A673 (cell line): ENCODE measurements at regions not wholly inside any gene's neighbourhood (a gene's known extent, or its start where the extent isn't known, plus 50 kb on each side); places are given as distances from the start of the nearest gene placed in this dataset.

Experiments used
- BruUV-seq: library from RNA; stranded (reverse); fragments of 400-500 nt; replicated peaks from 2 replicates; lab custom pipeline; 2021; lab: Mats Ljungman, UMichigan
- CTCF ChIA-PET: fragments of 300-600 bp; sonication (Branson Sonifier 250); formaldehyde crosslinking; loops from one replicate; lab custom pipeline; 2022; ENCODE audit warnings: antibody characterized with exemption; lab: Charles Lee
- POLR2A ChIA-PET: fragments of 300-600 bp; sonication (Branson Sonifier 250); formaldehyde crosslinking; loops from one replicate; lab custom pipeline; 2022; ENCODE audit warnings: antibody characterized with exemption; ENCODE audit not compliant: low non-redundant PET; lab: Charles Lee
- DNase-seq: peaks from one replicate; pipeline ENCODE4 v3.0.0-alpha.2; 2015; ENCODE audit warnings: low spot score
- H3K27ac ChIP-seq: fragments of 200-600 bp; sonication (generic); 2 replicates; pipeline ENCODE4 v1.5.1; 2016; ENCODE audit warnings: mixed run types, low read depth, mild to moderate bottlenecking, mixed read lengths, antibody characterized with exemption, low read length; ENCODE audit not compliant: poor library complexity, severe bottlenecking
- H3K27me3 ChIP-seq: fragments of 200-600 bp; sonication (generic); replicated peaks from 2 replicates; pipeline ENCODE4 v1.6.1; 2017; ENCODE audit warnings: mixed run types, low read depth, mild to moderate bottlenecking, mixed read lengths, antibody characterized with exemption, low read length; ENCODE audit not compliant: insufficient read depth, poor library complexity
- H3K36me3 ChIP-seq: fragments of 200-600 bp; sonication (generic); 2 replicates; pipeline ENCODE4 v1.6.1; 2016; ENCODE audit warnings: mixed run types, mild to moderate bottlenecking, mixed read lengths, antibody characterized with exemption, low read length; ENCODE audit not compliant: insufficient read depth, poor library complexity, severe bottlenecking
- H3K4me1 ChIP-seq: fragments of 200-600 bp; sonication (generic); 2 replicates; pipeline ENCODE4 v1.6.1; 2017; ENCODE audit warnings: mixed run types, mild to moderate bottlenecking, mixed read lengths, antibody characterized with exemption, low read length; ENCODE audit not compliant: insufficient read depth, poor library complexity, severe bottlenecking
- H3K4me3 ChIP-seq: fragments of 200-600 bp; sonication (generic); 2 replicates; pipeline ENCODE4 v1.5.1; 2016; ENCODE audit warnings: low read depth, mixed run types, mild to moderate bottlenecking, mixed read lengths, low read length; ENCODE audit not compliant: poor library complexity, severe bottlenecking
- H3K9me3 ChIP-seq: fragments of 200-600 bp; sonication (generic); 2 replicates; pipeline ENCODE4 v1.6.1; 2016; ENCODE audit warnings: mixed run types, low read depth, mild to moderate bottlenecking, mixed read lengths, antibody characterized with exemption, low read length; ENCODE audit not compliant: poor library complexity, severe bottlenecking
- EZH2 ChIP-seq: fragments of 200-600 bp; sonication (generic); IDR thresholded peaks from 2 replicates; pipeline ENCODE4 v1.6.1; 2017; ENCODE audit warnings: borderline replicate concordance, low read depth, mild to moderate bottlenecking, mixed read lengths, antibody characterized with exemption, low read length; ENCODE audit not compliant: poor library complexity, severe bottlenecking
- intact Hi-C: fragments of 100-400 bp; cut with micrococcal nuclease; formaldehyde crosslinking; loops from one replicate; pipeline ENCODE4 v1.10.0; 2022; ENCODE audit not compliant: unreplicated experiment
- TF ChIP-seq, protein P1 (sequence below): fragments of 300-800, 200-600 bp; sonication (generic); conservative IDR thresholded peaks from 2 replicates; pipeline ENCODE4 v1.5.1; 2017; ENCODE audit warnings: low read depth, mild to moderate bottlenecking, antibody characterized with exemption, low read length, moderate library complexity, mixed read lengths

DNA sequence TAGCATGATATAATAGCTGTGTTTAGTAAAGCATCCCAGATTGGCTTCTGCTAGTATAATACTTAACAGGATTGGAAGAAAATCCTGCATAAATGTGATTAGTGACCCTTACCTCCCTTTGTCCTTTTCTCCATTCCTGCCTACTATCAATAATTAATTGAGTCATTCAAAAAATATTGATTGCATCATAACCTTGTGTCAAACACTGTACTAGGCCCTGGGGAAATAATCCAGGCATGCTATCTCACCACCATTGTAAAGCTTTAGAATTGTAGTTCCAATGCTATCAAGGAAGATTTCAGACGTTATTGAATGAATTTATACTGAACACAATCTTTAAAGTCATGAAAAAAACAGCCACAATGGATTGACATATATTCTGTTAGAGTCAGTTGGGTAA is 378.6 kb upstream of the DDHD1 start:
- Histone ChIP-seq H3K4me3 (no peak overlapping the region), H3K4me1 (no peaks in the 10 kb centered on the region), H3K27ac (no peak overlapping the region), H3K27me3 (peaks cover 7% of the 10 kb centered on the region), H3K9me3 (no peaks in the 10 kb centered on the region), H3K36me3 (no peaks in the 10 kb centered on the region)
- BruUV-seq, result no TSS peak
- ChIA-PET CTCF (no interaction called here), POLR2A (no interaction called here)
- TF ChIP-seq EZH2, result no peak
- TF ChIP-seq, protein P1, sequence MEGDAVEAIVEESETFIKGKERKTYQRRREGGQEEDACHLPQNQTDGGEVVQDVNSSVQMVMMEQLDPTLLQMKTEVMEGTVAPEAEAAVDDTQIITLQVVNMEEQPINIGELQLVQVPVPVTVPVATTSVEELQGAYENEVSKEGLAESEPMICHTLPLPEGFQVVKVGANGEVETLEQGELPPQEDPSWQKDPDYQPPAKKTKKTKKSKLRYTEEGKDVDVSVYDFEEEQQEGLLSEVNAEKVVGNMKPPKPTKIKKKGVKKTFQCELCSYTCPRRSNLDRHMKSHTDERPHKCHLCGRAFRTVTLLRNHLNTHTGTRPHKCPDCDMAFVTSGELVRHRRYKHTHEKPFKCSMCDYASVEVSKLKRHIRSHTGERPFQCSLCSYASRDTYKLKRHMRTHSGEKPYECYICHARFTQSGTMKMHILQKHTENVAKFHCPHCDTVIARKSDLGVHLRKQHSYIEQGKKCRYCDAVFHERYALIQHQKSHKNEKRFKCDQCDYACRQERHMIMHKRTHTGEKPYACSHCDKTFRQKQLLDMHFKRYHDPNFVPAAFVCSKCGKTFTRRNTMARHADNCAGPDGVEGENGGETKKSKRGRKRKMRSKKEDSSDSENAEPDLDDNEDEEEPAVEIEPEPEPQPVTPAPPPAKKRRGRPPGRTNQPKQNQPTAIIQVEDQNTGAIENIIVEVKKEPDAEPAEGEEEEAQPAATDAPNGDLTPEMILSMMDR, result no peak
- intact Hi-C loops, result no loop called here
- DNase-seq, result no peak

DNA sequence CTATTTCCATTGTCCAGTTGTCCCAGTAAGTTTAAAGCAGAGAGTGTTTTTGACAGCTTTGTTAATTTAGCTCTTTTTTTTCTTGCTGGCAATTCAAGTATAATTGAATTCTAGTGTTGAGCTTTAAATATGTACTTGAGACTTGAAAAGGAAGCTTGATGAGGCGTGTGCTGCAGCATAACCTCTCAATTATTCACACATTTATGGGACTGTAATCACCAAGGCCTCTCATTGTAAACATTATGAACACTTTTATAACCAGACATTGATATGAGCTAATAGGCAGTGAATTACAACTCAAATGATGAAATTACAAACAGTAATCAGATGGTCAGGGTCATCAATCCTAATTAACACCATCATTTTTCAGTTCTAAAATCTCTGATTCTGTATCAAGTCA is 378.0 kb upstream of the DDHD1 start:
- DNase-seq, result no peak
- BruUV-seq, result no TSS peak
- no peak overlapping the region for H3K27ac ChIP-seq
- no peak overlapping the region for H3K4me3 ChIP-seq
- ChIA-PET CTCF (no interaction called here), POLR2A (no interaction called here)
- intact Hi-C loops, result no loop called here
- no peaks in the 10 kb centered on the region for H3K36me3 ChIP-seq
- TF ChIP-seq, protein P1, result no peak
- TF ChIP-seq EZH2, result no peak
- H3K4me1 ChIP-seq, result no peaks in the 10 kb centered on the region
- H3K9me3 ChIP-seq, result no peaks in the 10 kb centered on the region
- H3K27me3 ChIP-seq, result peaks cover 9% of the 10 kb centered on the region

DNA sequence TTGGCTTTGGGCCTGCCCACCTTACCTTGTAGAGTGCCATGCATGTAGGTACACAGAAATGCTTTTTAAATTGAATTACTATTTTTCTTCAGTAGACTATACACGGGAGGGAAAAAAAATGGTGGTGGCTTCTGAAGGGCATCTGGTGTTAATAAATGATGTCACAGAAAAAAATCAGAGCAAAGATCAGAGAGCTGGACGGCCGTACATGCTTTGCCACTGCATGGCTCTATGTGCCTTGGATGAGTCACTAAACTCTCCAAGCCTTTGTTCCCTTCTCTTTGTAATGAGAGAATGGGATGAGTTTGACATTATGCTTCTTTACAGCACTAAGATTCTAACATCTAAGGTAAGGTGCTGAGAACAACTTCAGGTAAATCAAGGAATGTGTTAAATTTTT is 376.4 kb upstream of the DDHD1 start:
- DNase-seq, result no peak
- H3K4me1 ChIP-seq, result no peaks in the 10 kb centered on the region
- no peaks in the 10 kb centered on the region for H3K9me3 ChIP-seq
- H3K27me3 ChIP-seq, result peaks cover 9% of the 10 kb centered on the region
- BruUV-seq, result no TSS peak
- no peak overlapping the region for H3K4me3 ChIP-seq
- ChIA-PET POLR2A (no interaction called here), CTCF (no interaction called here)
- no peaks in the 10 kb centered on the region for H3K36me3 ChIP-seq
- no peak for TF ChIP-seq EZH2
- TF ChIP-seq, protein P1, result no peak
- H3K27ac ChIP-seq, result no peak overlapping the region
- intact Hi-C loops, result no loop called here
